ENCODE measurements at regions not wholly inside any gene's neighbourhood (a gene's known extent, or its start where the extent isn't known, plus 50 kb on each side); places are given as distances from the start of the nearest gene placed in this dataset.

GRCh38 chr12:70049596-70050360, 193.5 kb upstream of the CNOT2 start:
- Histone ChIP-seq H3K27me3 (ENCODE audit: control insufficient read depth, insufficient read depth, low read length) (no peaks in the 10 kb centered on the region), H3K9me3 (ENCODE audit: control insufficient read depth, insufficient read depth, low read depth, low read length) (no peaks in the 10 kb centered on the region), H3K79me2 (ENCODE audit: control insufficient read depth, insufficient read depth, low read length) (no peaks in the 10 kb centered on the region), H3K9ac (ENCODE audit: insufficient read depth, low read length) (no peak overlapping the region), H3K4me1 (ENCODE audit: control insufficient read depth, extremely low read depth, insufficient read depth, low read length) (no peaks in the 10 kb centered on the region), H4K20me1 (ENCODE audit: control insufficient read depth, extremely low read depth, insufficient read depth, low read length) (no peaks in the 10 kb centered on the region), H3K27ac (ENCODE audit: insufficient read depth, low read length) (no peak overlapping the region), H3K4me2 (ENCODE audit: extremely low read depth, insufficient read depth, low read length) (no peak overlapping the region), H2AFZ (ENCODE audit: low read length) (no peak overlapping the region), H3K36me3 (ENCODE audit: control insufficient read depth, insufficient read depth, low read length) (no peaks in the 10 kb centered on the region), H3K4me3 (replicated peaks in 1 of 4; ENCODE audit: control extremely low read depth in 1 of 4, insufficient read depth in 1 of 4, low read depth in 3 of 4, low read length in 4 of 4) (no peak overlapping the region)
- TF ChIP-seq EZH2 (IDR thresholded peaks at IDR 0.05; ENCODE audit: low read length, missing control alignments): no peak
- TF ChIP-seq, protein P1, sequence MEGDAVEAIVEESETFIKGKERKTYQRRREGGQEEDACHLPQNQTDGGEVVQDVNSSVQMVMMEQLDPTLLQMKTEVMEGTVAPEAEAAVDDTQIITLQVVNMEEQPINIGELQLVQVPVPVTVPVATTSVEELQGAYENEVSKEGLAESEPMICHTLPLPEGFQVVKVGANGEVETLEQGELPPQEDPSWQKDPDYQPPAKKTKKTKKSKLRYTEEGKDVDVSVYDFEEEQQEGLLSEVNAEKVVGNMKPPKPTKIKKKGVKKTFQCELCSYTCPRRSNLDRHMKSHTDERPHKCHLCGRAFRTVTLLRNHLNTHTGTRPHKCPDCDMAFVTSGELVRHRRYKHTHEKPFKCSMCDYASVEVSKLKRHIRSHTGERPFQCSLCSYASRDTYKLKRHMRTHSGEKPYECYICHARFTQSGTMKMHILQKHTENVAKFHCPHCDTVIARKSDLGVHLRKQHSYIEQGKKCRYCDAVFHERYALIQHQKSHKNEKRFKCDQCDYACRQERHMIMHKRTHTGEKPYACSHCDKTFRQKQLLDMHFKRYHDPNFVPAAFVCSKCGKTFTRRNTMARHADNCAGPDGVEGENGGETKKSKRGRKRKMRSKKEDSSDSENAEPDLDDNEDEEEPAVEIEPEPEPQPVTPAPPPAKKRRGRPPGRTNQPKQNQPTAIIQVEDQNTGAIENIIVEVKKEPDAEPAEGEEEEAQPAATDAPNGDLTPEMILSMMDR (conservative IDR thresholded peaks at IDR 0.05 in 1 of 2, IDR thresholded peaks at IDR 0.05 in 1 of 2; ENCODE audit: low read depth in 1 of 2, low read length in 2 of 2): no peak
- DNase-seq (ENCODE audit: low read depth in 2 of 2): no peak

- no peak for DNase-seq (ENCODE audit: low read depth in 2 of 2)
- Histone ChIP-seq H4K20me1 (ENCODE audit: control insufficient read depth, extremely low read depth, insufficient read depth, low read length) (no peaks in the 10 kb centered on the region), H3K27ac (ENCODE audit: insufficient read depth, low read length) (no peak overlapping the region), H3K4me3 (replicated peaks in 1 of 4; ENCODE audit: control extremely low read depth in 1 of 4, insufficient read depth in 1 of 4, low read depth in 3 of 4, low read length in 4 of 4) (no peak overlapping the region), H3K4me1 (ENCODE audit: control insufficient read depth, extremely low read depth, insufficient read depth, low read length) (no peaks in the 10 kb centered on the region), H3K36me3 (ENCODE audit: control insufficient read depth, insufficient read depth, low read length) (no peaks in the 10 kb centered on the region), H3K9ac (ENCODE audit: insufficient read depth, low read length) (no peak overlapping the region), H3K9me3 (ENCODE audit: control insufficient read depth, insufficient read depth, low read depth, low read length) (no peaks in the 10 kb centered on the region), H3K27me3 (ENCODE audit: control insufficient read depth, insufficient read depth, low read length) (no peaks in the 10 kb centered on the region), H2AFZ (ENCODE audit: low read length) (no peak overlapping the region), H3K79me2 (ENCODE audit: control insufficient read depth, insufficient read depth, low read length) (no peaks in the 10 kb centered on the region), H3K4me2 (ENCODE audit: extremely low read depth, insufficient read depth, low read length) (no peak overlapping the region)
- no peak for TF ChIP-seq EZH2 (IDR thresholded peaks at IDR 0.05; ENCODE audit: low read length, missing control alignments)
- TF ChIP-seq, protein P1 (conservative IDR thresholded peaks at IDR 0.05 in 1 of 2, IDR thresholded peaks at IDR 0.05 in 1 of 2; ENCODE audit: low read depth in 1 of 2, low read length in 2 of 2): no peak
Measured at GRCh38 chr12:70052476-70052875, 190.8 kb upstream of the CNOT2 start.

GRCh38 chr12:70052931-70053497, 190.2 kb upstream of the CNOT2 start:
- no peaks in the 10 kb centered on the region for H3K36me3 ChIP-seq (ENCODE audit: control insufficient read depth, insufficient read depth, low read length)
- H3K4me1 ChIP-seq (ENCODE audit: control insufficient read depth, extremely low read depth, insufficient read depth, low read length): no peaks in the 10 kb centered on the region
- H3K9ac ChIP-seq (ENCODE audit: insufficient read depth, low read length): no peak overlapping the region
- no peaks in the 10 kb centered on the region for H4K20me1 ChIP-seq (ENCODE audit: control insufficient read depth, extremely low read depth, insufficient read depth, low read length)
- no peaks in the 10 kb centered on the region for H3K9me3 ChIP-seq (ENCODE audit: control insufficient read depth, insufficient read depth, low read depth, low read length)
- peak; percentile 77 to 93 for DNase-seq (ENCODE audit: low read depth in 2 of 2)
- H3K79me2 ChIP-seq (ENCODE audit: control insufficient read depth, insufficient read depth, low read length): no peaks in the 10 kb centered on the region
- TF ChIP-seq, protein P1 (conservative IDR thresholded peaks at IDR 0.05 in 1 of 2, IDR thresholded peaks at IDR 0.05 in 1 of 2; ENCODE audit: low read depth in 1 of 2, low read length in 2 of 2): no peak
- TF ChIP-seq EZH2 (IDR thresholded peaks at IDR 0.05; ENCODE audit: low read length, missing control alignments): no peak
- H3K27me3 ChIP-seq (ENCODE audit: control insufficient read depth, insufficient read depth, low read length): no peaks in the 10 kb centered on the region
- H3K4me3 ChIP-seq (replicated peaks in 1 of 4; ENCODE audit: control extremely low read depth in 1 of 4, insufficient read depth in 1 of 4, low read depth in 3 of 4, low read length in 4 of 4): no peak overlapping the region
- no peak overlapping the region for H3K4me2 ChIP-seq (ENCODE audit: extremely low read depth, insufficient read depth, low read length)
- no peak overlapping the region for H3K27ac ChIP-seq (ENCODE audit: insufficient read depth, low read length)
- no peak overlapping the region for H2AFZ ChIP-seq (ENCODE audit: low read length)

Measured in fibroblast of lung (primary cell).